Activated naive CD4-positive, alpha-beta T cell treated with anti-CD3 and anti-CD28 coated beads for 36 hours (primary cell): ENCODE measurements at regions not wholly inside any gene's neighbourhood (a gene's known extent, or its start where the extent isn't known, plus 50 kb on each side); places are given as distances from the start of the nearest gene placed in this dataset.

Source experiments
- CTCF ChIA-PET: fragments of 350-600 bp; sonication (Branson Sonifier 250); formaldehyde crosslinking; loops from one replicate; lab custom pipeline; 2021; ENCODE audit warnings: antibody characterized with exemption; lab: Charles Lee
- DNase-seq: peaks from one replicate; pipeline ENCODE4 v3.0.0-alpha.2; 2020
- H3K27ac Mint-ChIP-seq: one replicate; pipeline ENCODE4 v1.8.0; 2021; ENCODE audit warnings: mild to moderate bottlenecking, mixed read lengths
- H3K27me3 Mint-ChIP-seq: one replicate; pipeline ENCODE4 v1.8.0; 2021; ENCODE audit warnings: low read depth, mixed read lengths
- H3K36me3 Mint-ChIP-seq: one replicate; pipeline ENCODE4 v1.8.0; 2021; ENCODE audit warnings: low read depth, mixed read lengths
- H3K4me1 Mint-ChIP-seq: one replicate; pipeline ENCODE4 v1.8.0; 2021; ENCODE audit warnings: low read depth, mixed read lengths
- H3K4me3 Mint-ChIP-seq: one replicate; pipeline ENCODE4 v1.8.0; 2021; ENCODE audit warnings: mild to moderate bottlenecking, moderate library complexity, mixed read lengths
- H3K9me3 Mint-ChIP-seq: one replicate; pipeline ENCODE4 v1.8.0; 2021; ENCODE audit warnings: mixed read lengths
- intact Hi-C: fragments of 100-400 bp; cut with micrococcal nuclease; formaldehyde crosslinking; loops from one replicate; pipeline ENCODE4 v1.15.1; 2023

GRCh38 chr3:197428117-197428801 lies 127.5 kb downstream of the BDH1 start:
- CTCF ChIA-PET: interaction anchor here (0.6 to 1.1 kb wide), 3 partner anchors 10 to 82 kb away, joined by 3 to 4 read pairs (median 3); no protein-coding TSS in a partner anchor
- no peaks in the 10 kb centered on the region for H3K9me3 Mint-ChIP-seq
- H3K27ac Mint-ChIP-seq: peak overlapping the region; percentile 76
- peak; percentile 78 for DNase-seq
- H3K4me1 Mint-ChIP-seq: peaks cover 24% of the 10 kb centered on the region
- no peaks in the 10 kb centered on the region for H3K36me3 Mint-ChIP-seq
- H3K27me3 Mint-ChIP-seq: peaks cover 4% of the 10 kb centered on the region
- H3K4me3 Mint-ChIP-seq: peak overlapping the region; percentile 55
- intact Hi-C loops: no loop called here

GRCh38 chr3:197427021-197427420 lies 128.6 kb upstream of the DLG1 start:
- no peaks in the 10 kb centered on the region for H3K9me3 Mint-ChIP-seq
- DNase-seq: no peak
- peaks cover 24% of the 10 kb centered on the region for H3K4me1 Mint-ChIP-seq
- intact Hi-C loops: no loop called here
- no peak overlapping the region for H3K4me3 Mint-ChIP-seq
- no peak overlapping the region for H3K27ac Mint-ChIP-seq
- H3K27me3 Mint-ChIP-seq: peaks cover 4% of the 10 kb centered on the region
- CTCF ChIA-PET: no interaction called here
- H3K36me3 Mint-ChIP-seq: no peaks in the 10 kb centered on the region

- CTCF ChIA-PET: interaction anchor here (0.7 to 0.8 kb wide), 2 partner anchors 30 to 169 kb away, joined by 3 read pairs; no protein-coding TSS in a partner anchor
- Mint-ChIP-seq H3K27me3 (peaks cover 4% of the 10 kb centered on the region), H3K36me3 (no peaks in the 10 kb centered on the region), H3K9me3 (no peaks in the 10 kb centered on the region), H3K4me3 (no peak overlapping the region), H3K4me1 (peaks cover 24% of the 10 kb centered on the region), H3K27ac (no peak overlapping the region)
- no peak for DNase-seq
- intact Hi-C loops: no loop called here
Measured at GRCh38 chr3:197426121-197426566, 127.7 kb upstream of the DLG1 start.

GRCh38 chr3:197425485-197426120 lies 127.2 kb upstream of the DLG1 start:
- H3K27ac Mint-ChIP-seq: no peak overlapping the region

GRCh38 chr3:197424674-197425484 lies 126.5 kb upstream of the DLG1 start:
- intact Hi-C loops: no loop called here
- CTCF ChIA-PET: interaction anchor here (0.7 kb wide), 1 partner anchor 56 kb away, joined by 3 read pairs; no protein-coding TSS in a partner anchor
- Mint-ChIP-seq H3K27me3 (no peaks in the 10 kb centered on the region), H3K27ac (no peak overlapping the region), H3K9me3 (no peaks in the 10 kb centered on the region), H3K4me3 (no peak overlapping the region), H3K36me3 (no peaks in the 10 kb centered on the region), H3K4me1 (peaks cover 17% of the 10 kb centered on the region)
- no peak for DNase-seq

More at GRCh38 chr3:197425485-197426120, 127.2 kb upstream of the DLG1 start:
- Mint-ChIP-seq H3K4me1 (peaks cover 19% of the 10 kb centered on the region), H3K27me3 (peaks cover 2% of the 10 kb centered on the region), H3K36me3 (no peaks in the 10 kb centered on the region), H3K4me3 (no peak overlapping the region), H3K9me3 (no peaks in the 10 kb centered on the region)
- CTCF ChIA-PET: interaction anchor here (0.7 to 0.8 kb wide), 3 partner anchors 30 to 168 kb away, joined by 3 read pairs; no protein-coding TSS in a partner anchor
- intact Hi-C loops: no loop called here
- DNase-seq: no peak

GRCh38 chr3:197424266-197424665 lies 125.9 kb upstream of the DLG1 start:
- H3K4me3 Mint-ChIP-seq: no peak overlapping the region
- H3K27ac Mint-ChIP-seq: no peak overlapping the region
- intact Hi-C loops: no loop called here
- H3K27me3 Mint-ChIP-seq: no peaks in the 10 kb centered on the region
- H3K4me1 Mint-ChIP-seq: peaks cover 16% of the 10 kb centered on the region
- H3K9me3 Mint-ChIP-seq: no peaks in the 10 kb centered on the region
- no peaks in the 10 kb centered on the region for H3K36me3 Mint-ChIP-seq
- no peak for DNase-seq
- CTCF ChIA-PET: no interaction called here

- intact Hi-C loops: no loop called here
- CTCF ChIA-PET: interaction anchor here (1.0 kb wide), 1 partner anchor 88 kb away, joined by 3 read pairs; no protein-coding TSS in a partner anchor
- no peak overlapping the region for H3K4me3 Mint-ChIP-seq
- no peak overlapping the region for H3K27ac Mint-ChIP-seq
- H3K4me1 Mint-ChIP-seq: peaks cover 7% of the 10 kb centered on the region
- H3K36me3 Mint-ChIP-seq: no peaks in the 10 kb centered on the region
- DNase-seq: no peak
- no peaks in the 10 kb centered on the region for H3K9me3 Mint-ChIP-seq
- no peaks in the 10 kb centered on the region for H3K27me3 Mint-ChIP-seq
Measured at GRCh38 chr3:197423376-197423775, 125.0 kb upstream of the DLG1 start.

GRCh38 chr3:197422506-197422905 lies 124.1 kb upstream of the DLG1 start:
- no peaks in the 10 kb centered on the region for H3K36me3 Mint-ChIP-seq
- DNase-seq: no peak
- intact Hi-C loops: no loop called here
- H3K9me3 Mint-ChIP-seq: no peaks in the 10 kb centered on the region
- no peak overlapping the region for H3K27ac Mint-ChIP-seq
- no peaks in the 10 kb centered on the region for H3K4me1 Mint-ChIP-seq
- H3K4me3 Mint-ChIP-seq: no peak overlapping the region
- CTCF ChIA-PET: interaction anchor here (1.0 kb wide), 1 partner anchor 89 kb away, joined by 3 read pairs; no protein-coding TSS in a partner anchor
- no peaks in the 10 kb centered on the region for H3K27me3 Mint-ChIP-seq

GRCh38 chr3:197421021-197421420 lies 122.6 kb upstream of the DLG1 start:
- Mint-ChIP-seq H3K9me3 (no peaks in the 10 kb centered on the region), H3K36me3 (no peaks in the 10 kb centered on the region), H3K4me1 (no peaks in the 10 kb centered on the region), H3K27ac (no peak overlapping the region), H3K4me3 (no peak overlapping the region), H3K27me3 (no peaks in the 10 kb centered on the region)
- DNase-seq: no peak
- intact Hi-C loops: no loop called here
- CTCF ChIA-PET: no interaction called here

GRCh38 chr3:197420566-197420965 lies 122.2 kb upstream of the DLG1 start:
- intact Hi-C loops: no loop called here
- Mint-ChIP-seq H3K36me3 (no peaks in the 10 kb centered on the region), H3K27ac (no peak overlapping the region), H3K27me3 (no peaks in the 10 kb centered on the region), H3K4me3 (no peak overlapping the region), H3K9me3 (no peaks in the 10 kb centered on the region), H3K4me1 (no peaks in the 10 kb centered on the region)
- DNase-seq: no peak
- CTCF ChIA-PET: no interaction called here

- H3K9me3 Mint-ChIP-seq: no peaks in the 10 kb centered on the region
- no peak overlapping the region for H3K4me3 Mint-ChIP-seq
- intact Hi-C loops: no loop called here
- no peak for DNase-seq
- H3K27ac Mint-ChIP-seq: no peak overlapping the region
- H3K36me3 Mint-ChIP-seq: no peaks in the 10 kb centered on the region
- no peaks in the 10 kb centered on the region for H3K27me3 Mint-ChIP-seq
- CTCF ChIA-PET: no interaction called here
- H3K4me1 Mint-ChIP-seq: no peaks in the 10 kb centered on the region
Measured at GRCh38 chr3:197420115-197420514, 121.7 kb upstream of the DLG1 start.

- Mint-ChIP-seq H3K4me1 (no peaks in the 10 kb centered on the region), H3K36me3 (no peaks in the 10 kb centered on the region), H3K4me3 (no peak overlapping the region), H3K27me3 (no peaks in the 10 kb centered on the region), H3K27ac (no peak overlapping the region), H3K9me3 (no peaks in the 10 kb centered on the region)
- CTCF ChIA-PET: no interaction called here
- intact Hi-C loops: no loop called here
- DNase-seq: no peak
Measured at GRCh38 chr3:197419696-197420095, 121.3 kb upstream of the DLG1 start.
